D721Med (cell line): ENCODE measurements at regions not wholly inside any gene's neighbourhood (a gene's known extent, or its start where the extent isn't known, plus 50 kb on each side); places are given as distances from the start of the nearest gene placed in this dataset.

Experiments
- DNase-seq: peaks from one replicate; pipeline ENCODE4 v3.0.0; 2011; ENCODE audit warnings: low spot score; ENCODE audit not compliant: insufficient read length
- FAIRE-seq: peaks from 2 replicates; lab custom pipeline; 2011; peaks lifted over from hg19 to GRCh38; lab: Jason Lieb, UNC
- CTCF ChIP-seq: IDR thresholded peaks from 2 replicates; pipeline ENCODE4 v1.5.1; 2012; ENCODE audit warnings: mild to moderate bottlenecking, control low read depth; ENCODE audit not compliant: insufficient read depth; ENCODE audit errors: missing control alignments

- DNase-seq (no peak), FAIRE-seq (no peak)
- no peak for TF ChIP-seq CTCF
These were observed 94.2 kb upstream of the MYL2 start for GRCh38 chr12:111014547-111014946.

- FAIRE-seq (no peak), DNase-seq (no peak)
- TF ChIP-seq CTCF, result no peak
These were observed 92.5 kb upstream of the MYL2 start for GRCh38 chr12:111012918-111013317.

- TF ChIP-seq CTCF, result no peak
- FAIRE-seq, result no peak
- no peak for DNase-seq
These were observed 91.7 kb upstream of the MYL2 start for GRCh38 chr12:111011999-111012600.

- TF ChIP-seq CTCF, result no peak
- DNase-seq, result no peak
- FAIRE-seq, result no peak
These were observed 90.7 kb upstream of the MYL2 start for GRCh38 chr12:111010916-111011657.

- TF ChIP-seq CTCF, result no peak
- DNase-seq (no peak), FAIRE-seq (no peak)
These were observed 89.7 kb upstream of the MYL2 start for GRCh38 chr12:111010061-111010460.

GRCh38 chr12:111006621-111007020 is 86.2 kb upstream of the MYL2 start:
- DNase-seq, result no peak
- no peak for TF ChIP-seq CTCF
- FAIRE-seq, result no peak

GRCh38 chr12:110998971-110999370 is 78.6 kb upstream of the MYL2 start:
- DNase-seq, result no peak
- FAIRE-seq, result no peak
- TF ChIP-seq CTCF, result no peak
